Suprapubic skin (tissue), 4 donors: ENCODE measurements at regions not wholly inside any gene's neighbourhood (a gene's known extent, or its start where the extent isn't known, plus 50 kb on each side); places are given as distances from the start of the nearest gene placed in this dataset.

Source experiments
- EP300 ChIP-seq: sonication (generic); formaldehyde crosslinking; IDR thresholded peaks from one replicate; pipeline ENCODE4 v1.6.1; 2017; ENCODE audit warnings: antibody characterized with exemption
- POLR2A ChIP-seq, 2 donors: fragments of 450-650 bp; IDR thresholded peaks; one replicate each; pipeline ENCODE4 v1.6.1; 2017; ENCODE audit warnings: antibody characterized with exemption in 2 of 2, mild to moderate bottlenecking in 2 of 2, moderate library complexity in 2 of 2
- POLR2AphosphoS5 ChIP-seq, 3 donors: sonication (generic); formaldehyde crosslinking; IDR thresholded peaks; one replicate each; pipeline ENCODE4 v1.6.1; 2017; ENCODE audit warnings: antibody characterized with exemption in 3 of 3
- TF ChIP-seq, protein P1 (sequence below), 2 donors: fragments of 200-600 bp in 1 of 2; fragments of 450-650 bp in 1 of 2; sonication (generic) in 1 of 2; IDR thresholded peaks; one replicate each; pipeline ENCODE4 v1.5.1; 2016 to 2019; ENCODE audit warnings: antibody characterized with exemption in 2 of 2, mild to moderate bottlenecking in 1 of 2, moderate library complexity in 1 of 2

DNA sequence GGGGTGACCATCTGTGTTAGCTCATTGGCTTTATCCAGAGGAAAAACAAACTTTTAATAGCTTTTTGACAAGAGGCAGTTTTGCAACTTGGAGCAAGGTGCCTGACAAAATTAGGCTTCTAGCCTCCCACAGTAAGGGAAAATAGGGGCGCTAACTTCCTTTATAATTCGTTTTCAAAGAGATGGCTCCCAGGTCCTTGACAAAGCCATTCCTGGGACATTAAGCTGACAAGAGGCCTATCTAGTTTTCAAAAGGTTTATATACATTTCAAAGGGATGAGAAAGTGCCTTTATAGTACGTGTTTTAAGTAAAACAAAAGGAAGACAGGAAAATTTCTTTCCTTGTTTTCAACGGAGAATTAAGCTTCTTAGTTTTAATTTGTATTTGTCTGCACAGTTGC lies 159.4 kb upstream of the GCFC2 start:
- TF ChIP-seq, protein P1, sequence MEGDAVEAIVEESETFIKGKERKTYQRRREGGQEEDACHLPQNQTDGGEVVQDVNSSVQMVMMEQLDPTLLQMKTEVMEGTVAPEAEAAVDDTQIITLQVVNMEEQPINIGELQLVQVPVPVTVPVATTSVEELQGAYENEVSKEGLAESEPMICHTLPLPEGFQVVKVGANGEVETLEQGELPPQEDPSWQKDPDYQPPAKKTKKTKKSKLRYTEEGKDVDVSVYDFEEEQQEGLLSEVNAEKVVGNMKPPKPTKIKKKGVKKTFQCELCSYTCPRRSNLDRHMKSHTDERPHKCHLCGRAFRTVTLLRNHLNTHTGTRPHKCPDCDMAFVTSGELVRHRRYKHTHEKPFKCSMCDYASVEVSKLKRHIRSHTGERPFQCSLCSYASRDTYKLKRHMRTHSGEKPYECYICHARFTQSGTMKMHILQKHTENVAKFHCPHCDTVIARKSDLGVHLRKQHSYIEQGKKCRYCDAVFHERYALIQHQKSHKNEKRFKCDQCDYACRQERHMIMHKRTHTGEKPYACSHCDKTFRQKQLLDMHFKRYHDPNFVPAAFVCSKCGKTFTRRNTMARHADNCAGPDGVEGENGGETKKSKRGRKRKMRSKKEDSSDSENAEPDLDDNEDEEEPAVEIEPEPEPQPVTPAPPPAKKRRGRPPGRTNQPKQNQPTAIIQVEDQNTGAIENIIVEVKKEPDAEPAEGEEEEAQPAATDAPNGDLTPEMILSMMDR (IDR thresholded peaks at IDR 0.05), result no peak
- TF ChIP-seq POLR2A (IDR thresholded peaks at IDR 0.05) (no peak), POLR2AphosphoS5 (IDR thresholded peaks at IDR 0.05) (no peak), EP300 (no peak)
